Activated CD8-positive, alpha-beta T cell treated with anti-CD3 and anti-CD28 coated beads, Interleukin-2, amount 10 ng/mL, durations not matched to agents 7 days and 5 days (primary cell): ENCODE measurements at regions not wholly inside any gene's neighbourhood (a gene's known extent, or its start where the extent isn't known, plus 50 kb on each side); places are given as distances from the start of the nearest gene placed in this dataset.

ENCODE experiments used
- ATAC-seq: fragments of 150-1000 bp; cut with Tn5 transposase; one replicate; pipeline ENCODE4 v1.10.0; 2021; ENCODE audit warnings: moderate library complexity
- CTCF ChIA-PET: fragments of 350-600 bp; sonication (Branson Sonifier 250); formaldehyde crosslinking; loops from one replicate; lab custom pipeline; 2021; ENCODE audit warnings: antibody characterized with exemption; lab: Charles Lee
- POLR2A ChIA-PET: fragments of 350-600 bp; sonication (Branson Sonifier 250); formaldehyde crosslinking; loops from one replicate; lab custom pipeline; 2021; ENCODE audit warnings: antibody characterized with exemption; lab: Charles Lee
- DNase-seq: peaks from one replicate; pipeline ENCODE4 v3.0.0-alpha.2; 2020
- H3K27ac Mint-ChIP-seq: one replicate; pipeline ENCODE4 v1.8.0; 2021; ENCODE audit warnings: mild to moderate bottlenecking, mixed read lengths
- H3K27me3 Mint-ChIP-seq: one replicate; pipeline ENCODE4 v1.8.0; 2021; ENCODE audit warnings: low read depth, mixed read lengths
- H3K36me3 Mint-ChIP-seq: one replicate; pipeline ENCODE4 v1.8.0; 2021; ENCODE audit warnings: low read depth, mixed read lengths
- H3K4me1 Mint-ChIP-seq: one replicate; pipeline ENCODE4 v1.8.0; 2021; ENCODE audit warnings: low read depth, mixed read lengths
- H3K4me3 Mint-ChIP-seq: one replicate; pipeline ENCODE4 v1.8.0; 2021; ENCODE audit warnings: mild to moderate bottlenecking, mixed read lengths
- H3K9me3 Mint-ChIP-seq: one replicate; pipeline ENCODE4 v1.8.0; 2022; ENCODE audit warnings: mixed read lengths; ENCODE audit not compliant: insufficient read depth

DNA sequence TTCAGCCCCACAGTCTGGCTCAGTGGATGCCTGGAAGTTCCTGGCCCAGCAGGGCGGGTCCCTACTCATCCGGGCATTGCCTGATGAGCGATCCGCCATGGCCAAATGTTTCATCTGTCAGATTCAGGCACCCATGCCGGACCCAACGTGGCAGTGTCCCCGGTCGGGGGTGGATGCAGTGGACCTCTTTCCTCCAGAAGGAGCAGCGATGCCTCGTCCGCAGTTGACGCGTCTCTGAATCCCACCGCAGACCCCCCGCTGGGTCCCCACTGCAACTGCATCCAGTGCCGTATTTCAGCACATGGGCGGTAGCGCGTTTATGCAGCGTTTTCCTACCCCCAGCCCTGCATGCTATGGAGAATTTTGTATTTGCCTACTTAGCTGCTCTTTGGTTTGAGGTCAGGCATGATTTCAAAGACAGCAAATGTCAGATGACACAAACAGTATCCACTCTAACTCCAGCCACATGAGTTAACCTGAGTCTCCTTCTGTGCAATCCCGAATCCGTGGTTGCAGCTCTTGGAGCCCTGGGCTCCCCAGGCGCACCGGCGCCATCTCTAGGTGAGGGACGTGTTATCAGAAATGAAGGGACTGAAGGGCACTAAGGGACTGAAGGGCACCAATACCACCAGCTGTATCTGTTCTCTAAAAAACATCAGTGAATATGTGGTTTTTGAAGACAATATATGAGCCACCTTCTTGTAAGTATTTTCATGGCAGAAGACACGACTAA, 72.6 kb upstream of the THBS2 start:
- POLR2A ChIA-PET = no interaction called here
- ATAC-seq (no peak), DNase-seq (no peak)
- Mint-ChIP-seq H3K4me3 (no peak overlapping the region), H3K27ac (no peak overlapping the region), H3K27me3 (peaks cover 4% of the 10 kb centered on the region), H3K4me1 (no peaks in the 10 kb centered on the region), H3K36me3 (no peaks in the 10 kb centered on the region), H3K9me3 (no peaks in the 10 kb centered on the region)
- CTCF ChIA-PET = no interaction called here

DNA sequence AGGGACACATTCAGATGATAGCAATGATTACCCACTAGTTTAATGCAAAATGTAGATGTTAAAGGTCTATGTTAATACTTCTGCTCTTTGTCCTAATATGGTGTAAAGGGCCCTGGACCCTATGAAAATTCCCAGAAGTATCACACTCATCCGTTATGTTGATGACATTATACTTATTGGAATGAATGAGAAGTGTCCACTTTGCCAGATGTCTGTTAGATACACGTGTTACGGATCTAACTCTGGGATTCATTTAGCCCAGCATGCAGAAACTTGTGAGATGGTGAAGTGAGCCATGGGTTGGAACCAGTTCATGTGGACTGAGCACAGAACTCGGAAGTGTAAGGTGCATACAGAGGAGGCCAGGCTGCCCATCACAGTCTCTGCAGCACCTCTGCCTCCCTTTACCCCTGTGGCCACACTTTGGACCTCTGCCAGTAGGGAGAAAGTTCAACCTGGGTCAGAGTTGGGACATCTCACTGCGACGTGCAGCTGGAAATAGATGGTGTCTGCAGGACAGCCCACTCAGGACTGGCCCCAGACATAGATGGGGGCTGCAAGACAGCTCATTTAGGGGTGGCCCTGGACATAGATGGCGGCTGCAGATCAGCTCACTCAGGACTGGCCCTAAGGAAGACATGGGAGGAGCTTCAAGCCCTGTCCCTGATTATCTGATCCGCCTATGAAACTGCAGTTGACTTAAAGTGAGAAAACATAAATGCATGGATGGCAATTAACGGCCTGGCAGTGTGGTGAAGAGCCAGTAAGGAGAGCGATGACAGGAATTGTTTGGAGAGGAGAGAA, 71.2 kb upstream of the THBS2 start:
- H3K9me3 Mint-ChIP-seq = no peaks in the 10 kb centered on the region
- peaks cover 2% of the 10 kb centered on the region for H3K27me3 Mint-ChIP-seq
- CTCF ChIA-PET = no interaction called here
- H3K4me3 Mint-ChIP-seq = no peak overlapping the region
- POLR2A ChIA-PET = no interaction called here
- no peaks in the 10 kb centered on the region for H3K4me1 Mint-ChIP-seq
- no peak for DNase-seq
- no peak for ATAC-seq
- H3K27ac Mint-ChIP-seq = no peak overlapping the region
- H3K36me3 Mint-ChIP-seq = no peaks in the 10 kb centered on the region

DNA sequence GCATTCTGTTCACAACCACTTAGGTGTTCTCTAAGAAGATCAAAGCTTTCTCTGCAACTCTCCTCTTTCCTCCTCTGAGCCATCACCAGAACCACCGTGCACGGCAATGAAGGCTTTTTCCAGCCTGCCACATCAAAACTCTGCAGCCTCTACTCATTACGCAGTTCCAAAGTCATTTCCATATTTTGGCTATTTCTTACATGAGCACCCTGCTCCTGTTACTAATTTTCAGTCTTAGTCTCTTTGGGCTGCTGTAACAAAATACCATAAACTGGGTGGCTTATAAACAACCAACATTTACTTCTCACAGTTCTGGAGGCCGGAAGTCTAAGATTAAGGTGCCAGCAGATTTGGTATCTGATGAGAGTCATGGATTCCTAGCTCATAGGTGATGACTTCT, 70.4 kb upstream of the THBS2 start:
- H3K27ac Mint-ChIP-seq = no peak overlapping the region
- H3K27me3 Mint-ChIP-seq = no peaks in the 10 kb centered on the region
- no peak overlapping the region for H3K4me3 Mint-ChIP-seq
- DNase-seq = no peak
- CTCF ChIA-PET = no interaction called here
- H3K4me1 Mint-ChIP-seq = no peaks in the 10 kb centered on the region
- no peaks in the 10 kb centered on the region for H3K36me3 Mint-ChIP-seq
- POLR2A ChIA-PET = no interaction called here
- no peaks in the 10 kb centered on the region for H3K9me3 Mint-ChIP-seq
- ATAC-seq = no peak

DNA sequence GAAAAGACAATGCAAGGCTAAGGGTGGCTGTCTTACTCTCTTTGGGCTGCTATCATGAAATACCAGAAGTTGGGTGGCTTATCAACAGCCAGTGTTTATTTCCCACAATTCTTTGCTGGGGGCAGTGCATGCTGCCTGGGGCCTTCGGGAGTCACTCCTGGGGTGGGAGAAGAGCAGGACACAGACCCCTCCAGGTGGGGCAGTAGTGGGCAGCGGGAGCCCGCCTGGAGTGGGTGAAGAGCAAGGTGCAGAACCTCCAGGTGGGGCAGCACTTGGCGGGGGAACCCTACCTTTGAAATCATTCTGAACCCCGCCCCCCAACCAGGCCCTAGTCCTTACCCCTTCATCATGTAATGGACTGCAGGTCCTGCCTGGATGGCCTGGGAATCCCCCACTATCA, 69.6 kb upstream of the THBS2 start:
- ChIA-PET CTCF (no interaction called here), POLR2A (no interaction called here)
- no peak for DNase-seq
- no peak overlapping the region for H3K27ac Mint-ChIP-seq
- no peaks in the 10 kb centered on the region for H3K4me1 Mint-ChIP-seq
- H3K9me3 Mint-ChIP-seq = no peaks in the 10 kb centered on the region
- H3K4me3 Mint-ChIP-seq = no peak overlapping the region
- H3K27me3 Mint-ChIP-seq = no peaks in the 10 kb centered on the region
- no peaks in the 10 kb centered on the region for H3K36me3 Mint-ChIP-seq
- no peak for ATAC-seq

DNA sequence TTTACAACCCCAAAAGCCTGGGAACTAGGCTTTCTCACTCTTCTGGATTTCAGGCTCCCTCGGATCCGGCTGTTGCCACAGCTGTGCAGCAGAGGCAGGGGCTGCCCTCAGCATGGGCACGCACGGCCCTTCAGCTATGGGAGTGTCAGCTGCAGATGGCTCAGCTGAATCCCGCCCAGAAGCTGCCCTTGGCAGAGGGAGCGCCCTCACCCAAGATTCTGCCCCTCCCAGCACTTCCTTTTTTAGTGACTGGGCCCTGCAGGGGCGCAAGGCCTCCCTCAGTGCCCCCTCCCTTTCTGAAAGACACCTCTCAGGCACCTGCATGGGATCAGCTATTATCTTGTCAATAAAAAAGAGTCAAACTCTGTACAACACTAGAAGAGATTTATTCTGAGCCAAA, 67.9 kb upstream of the THBS2 start:
- no peak for ATAC-seq
- no peak overlapping the region for H3K27ac Mint-ChIP-seq
- CTCF ChIA-PET = no interaction called here
- no peaks in the 10 kb centered on the region for H3K27me3 Mint-ChIP-seq
- no peaks in the 10 kb centered on the region for H3K36me3 Mint-ChIP-seq
- no peak overlapping the region for H3K4me3 Mint-ChIP-seq
- POLR2A ChIA-PET = no interaction called here
- no peaks in the 10 kb centered on the region for H3K4me1 Mint-ChIP-seq
- H3K9me3 Mint-ChIP-seq = no peaks in the 10 kb centered on the region
- DNase-seq = no peak

DNA sequence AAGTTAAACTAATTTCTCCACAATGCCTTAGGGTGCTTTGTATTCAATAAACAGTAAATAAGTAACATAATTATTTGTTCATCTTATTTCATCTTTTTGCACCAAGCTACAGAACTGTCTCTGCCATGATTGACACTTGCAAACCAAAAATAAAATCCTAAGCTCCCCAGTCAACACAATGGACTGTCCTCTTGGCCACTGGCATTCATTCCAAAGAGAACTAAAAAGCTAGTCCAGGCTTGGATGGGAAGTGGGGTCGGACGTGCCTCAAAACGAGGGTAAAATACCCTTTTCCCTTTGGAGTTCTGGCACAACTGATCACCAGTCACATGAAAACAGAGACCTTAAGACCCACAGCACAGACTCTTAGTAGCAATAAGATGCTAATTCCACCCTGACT, 66.4 kb upstream of the THBS2 start:
- POLR2A ChIA-PET = no interaction called here
- H3K27me3 Mint-ChIP-seq = no peaks in the 10 kb centered on the region
- no peaks in the 10 kb centered on the region for H3K9me3 Mint-ChIP-seq
- no peak overlapping the region for H3K4me3 Mint-ChIP-seq
- no peaks in the 10 kb centered on the region for H3K36me3 Mint-ChIP-seq
- H3K27ac Mint-ChIP-seq = no peak overlapping the region
- no peaks in the 10 kb centered on the region for H3K4me1 Mint-ChIP-seq
- no peak for ATAC-seq
- CTCF ChIA-PET = no interaction called here
- no peak for DNase-seq

DNA sequence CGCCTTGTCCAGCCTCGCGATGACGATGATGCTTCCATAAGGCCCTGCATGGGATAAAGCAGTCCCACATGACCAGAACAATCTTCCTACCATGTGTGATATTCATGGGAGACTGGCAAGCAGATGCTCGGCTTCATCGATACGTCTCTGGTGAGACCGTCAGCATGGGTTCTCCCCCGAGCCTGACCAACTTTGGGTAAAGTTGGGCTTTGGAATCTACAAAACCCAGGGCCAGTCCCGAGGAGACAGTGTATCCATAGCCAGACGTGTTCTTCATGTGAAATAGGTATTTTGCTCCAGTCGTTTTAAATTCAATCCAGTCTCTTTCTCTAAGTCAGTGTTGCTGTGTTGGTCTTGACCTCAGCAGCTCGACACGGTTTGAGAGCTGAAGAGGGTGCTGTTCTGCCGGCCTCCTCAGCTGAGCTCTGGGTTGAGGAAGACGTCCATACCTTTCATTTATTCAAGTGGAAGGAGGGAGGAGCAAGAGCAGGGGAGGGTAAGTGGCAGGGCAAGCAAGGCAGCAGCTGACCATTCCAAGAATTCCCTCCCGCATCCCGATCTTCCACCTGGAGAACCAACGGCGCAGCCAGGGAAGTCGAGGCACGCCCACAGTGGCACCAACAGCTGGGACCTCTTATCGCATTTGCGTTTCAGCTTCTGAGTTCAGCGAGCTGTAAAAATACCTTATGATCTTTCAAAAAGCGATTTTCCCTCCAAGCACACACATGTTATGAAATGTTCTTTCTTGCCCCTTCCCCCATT, 64.0 kb upstream of the THBS2 start:
- no peak for DNase-seq
- no peaks in the 10 kb centered on the region for H3K27me3 Mint-ChIP-seq
- no peaks in the 10 kb centered on the region for H3K4me1 Mint-ChIP-seq
- H3K9me3 Mint-ChIP-seq = no peaks in the 10 kb centered on the region
- no peaks in the 10 kb centered on the region for H3K36me3 Mint-ChIP-seq
- CTCF ChIA-PET = no interaction called here
- POLR2A ChIA-PET = no interaction called here
- no peak overlapping the region for H3K27ac Mint-ChIP-seq
- ATAC-seq = no peak
- H3K4me3 Mint-ChIP-seq = no peak overlapping the region

DNA sequence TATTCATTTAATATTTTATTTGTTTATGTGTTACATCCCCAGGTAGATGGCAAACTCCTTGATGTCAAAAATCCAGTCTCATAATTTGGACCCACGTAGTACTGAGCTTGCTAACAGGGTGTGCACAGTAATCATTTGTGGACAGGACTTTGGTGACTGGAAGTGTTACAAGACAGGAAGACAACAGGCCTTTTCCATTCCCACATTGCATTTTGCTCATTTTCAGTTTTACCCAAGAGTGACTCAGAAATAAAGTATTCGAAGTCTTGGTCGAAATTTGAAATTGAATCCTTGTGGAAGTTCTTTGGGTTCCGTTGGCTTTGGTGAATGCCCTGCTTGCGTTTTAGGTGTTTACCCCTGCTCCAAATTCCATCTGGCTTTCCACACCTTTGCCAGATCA, 63.0 kb upstream of the THBS2 start:
- Mint-ChIP-seq H3K4me3 (no peak overlapping the region), H3K36me3 (no peaks in the 10 kb centered on the region), H3K9me3 (no peaks in the 10 kb centered on the region), H3K27me3 (no peaks in the 10 kb centered on the region), H3K4me1 (no peaks in the 10 kb centered on the region), H3K27ac (no peak overlapping the region)
- ATAC-seq = no peak
- CTCF ChIA-PET = no interaction called here
- POLR2A ChIA-PET = no interaction called here
- no peak for DNase-seq

DNA sequence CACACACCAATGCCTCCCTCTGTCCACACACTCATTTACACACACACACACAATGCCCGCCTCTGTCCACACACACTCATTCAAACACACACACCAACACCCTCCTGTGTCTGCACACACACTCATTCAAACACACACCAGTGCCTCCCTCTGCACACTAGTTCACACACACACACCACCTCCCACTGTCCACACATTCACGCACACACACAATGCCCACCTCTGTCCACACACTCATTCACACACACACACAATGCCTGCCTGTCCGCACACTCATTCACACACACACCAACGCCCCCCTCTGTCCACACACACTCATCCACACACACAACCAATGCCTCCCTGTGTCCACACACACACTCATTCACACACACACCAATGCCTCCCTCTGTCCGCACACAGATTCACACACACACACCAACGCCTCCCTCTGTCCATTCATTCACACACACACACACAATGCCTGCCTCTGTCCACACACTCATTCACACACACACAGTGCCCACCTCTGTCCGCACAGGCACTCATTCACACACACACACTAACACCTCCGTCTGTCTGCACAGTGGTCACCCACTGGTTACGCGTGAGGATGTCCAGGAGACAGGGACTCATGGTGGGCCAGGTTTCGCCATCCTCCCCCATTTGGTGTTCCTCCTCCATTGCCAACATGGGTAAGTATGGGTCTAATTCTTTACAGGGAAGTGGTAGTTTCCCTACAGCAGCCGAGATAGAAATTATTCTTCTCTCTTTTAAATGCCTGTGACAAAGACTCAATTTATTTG, 62.4 kb upstream of the THBS2 start:
- Mint-ChIP-seq H3K4me3 (no peak overlapping the region), H3K27ac (no peak overlapping the region), H3K9me3 (no peaks in the 10 kb centered on the region), H3K36me3 (no peaks in the 10 kb centered on the region), H3K27me3 (no peaks in the 10 kb centered on the region), H3K4me1 (no peaks in the 10 kb centered on the region)
- ATAC-seq = no peak
- ChIA-PET POLR2A (no interaction called here), CTCF (no interaction called here)
- DNase-seq = no peak

DNA sequence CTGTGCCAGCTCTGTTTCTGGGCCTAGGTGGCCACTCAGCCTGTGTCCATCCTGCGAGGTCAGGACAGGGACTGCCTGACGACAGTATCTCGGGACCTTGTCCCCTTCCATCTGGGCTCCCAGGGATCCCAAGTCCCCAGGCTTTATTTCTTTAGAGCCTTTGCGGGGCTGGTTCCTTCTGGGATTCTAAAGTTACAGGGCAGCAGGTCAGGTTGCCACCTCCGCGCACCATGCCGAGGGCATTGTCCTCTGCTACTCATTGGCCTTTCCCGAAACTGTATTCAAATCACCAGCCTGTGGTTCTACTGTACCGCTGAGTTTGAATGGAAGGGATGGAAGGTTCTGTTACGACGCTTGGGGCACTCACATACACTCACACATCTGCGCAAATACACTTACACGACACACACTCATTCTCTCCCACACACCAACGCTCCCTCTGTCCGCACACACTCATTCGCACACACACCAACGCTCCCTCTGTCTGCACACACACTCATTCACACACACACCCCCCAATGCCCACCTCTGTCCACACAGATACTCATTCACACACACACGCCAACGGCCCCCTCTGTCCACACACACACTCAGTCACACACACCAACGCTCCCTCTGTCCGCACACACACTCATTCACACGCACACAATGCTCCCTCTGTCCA, 59.8 kb upstream of the THBS2 start:
- POLR2A ChIA-PET = no interaction called here
- H3K27me3 Mint-ChIP-seq = no peaks in the 10 kb centered on the region
- H3K9me3 Mint-ChIP-seq = no peaks in the 10 kb centered on the region
- CTCF ChIA-PET = no interaction called here
- ATAC-seq (no peak), DNase-seq (no peak)
- H3K36me3 Mint-ChIP-seq = no peaks in the 10 kb centered on the region
- H3K27ac Mint-ChIP-seq = no peak overlapping the region
- no peaks in the 10 kb centered on the region for H3K4me1 Mint-ChIP-seq
- no peak overlapping the region for H3K4me3 Mint-ChIP-seq

DNA sequence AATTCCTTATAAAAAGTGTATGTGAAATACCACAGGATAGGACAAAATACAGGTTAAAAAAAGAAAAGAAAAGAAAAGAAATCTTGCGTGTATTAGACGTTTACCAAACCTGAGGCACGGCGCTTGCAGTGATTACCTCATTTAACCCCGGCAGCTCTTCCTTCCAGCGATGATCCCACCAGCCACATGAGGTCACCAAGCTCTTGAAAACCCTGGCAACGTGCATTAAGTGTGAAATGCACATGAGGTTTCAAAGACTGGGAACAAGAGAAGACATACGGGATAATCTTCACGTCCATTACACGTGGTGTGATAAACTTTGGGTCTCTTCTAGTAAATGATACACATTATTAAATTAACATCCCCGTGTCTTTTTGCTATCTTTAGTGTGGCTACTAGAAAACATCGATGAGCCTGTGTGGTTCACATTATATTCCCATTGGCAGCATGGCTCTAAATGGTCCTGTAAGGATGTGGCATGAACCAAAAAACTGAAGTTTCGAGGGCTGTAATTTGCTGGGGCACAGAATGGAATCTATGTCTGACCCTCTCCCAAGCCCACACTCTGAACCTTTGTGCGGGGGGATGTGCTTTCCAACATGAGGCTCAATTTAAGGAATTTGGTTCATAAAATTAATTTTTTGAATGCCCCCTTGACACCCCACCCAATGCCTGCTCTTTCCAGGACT, 59.2 kb upstream of the THBS2 start:
- Mint-ChIP-seq H3K36me3 (no peaks in the 10 kb centered on the region), H3K9me3 (no peaks in the 10 kb centered on the region), H3K4me3 (no peak overlapping the region), H3K4me1 (no peaks in the 10 kb centered on the region), H3K27ac (no peak overlapping the region), H3K27me3 (no peaks in the 10 kb centered on the region)
- POLR2A ChIA-PET = no interaction called here
- CTCF ChIA-PET = no interaction called here
- DNase-seq (no peak), ATAC-seq (no peak)
